DMS79 treated with DMSO at 0.1 percent for 48 hours (cell line): ENCODE measurements at regions not wholly inside any gene's neighbourhood (a gene's known extent, or its start where the extent isn't known, plus 50 kb on each side); places are given as distances from the start of the nearest gene placed in this dataset.

Experiments
- DNase-seq: peaks from one replicate; lab custom pipeline; 2025; lab: John Stamatoyannopoulos, UW

DNA sequence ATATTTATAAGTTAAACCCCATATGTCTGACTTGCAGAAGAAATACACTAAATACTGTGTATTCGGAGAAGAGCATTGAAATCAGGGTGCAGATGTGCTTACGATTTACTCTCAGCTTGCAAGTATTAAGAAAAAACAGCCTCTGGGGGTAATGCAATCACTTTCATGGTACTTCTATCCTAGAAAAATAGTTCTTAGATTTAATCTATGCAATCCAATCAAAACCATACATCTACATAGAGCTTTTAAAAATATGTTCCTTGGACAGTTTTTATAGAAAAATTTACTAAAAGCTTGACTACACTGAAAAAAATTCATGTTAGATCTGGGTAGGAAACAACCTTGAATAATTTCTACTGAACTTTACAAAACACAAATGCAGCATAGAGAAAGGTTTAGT, 890.3 kb upstream of the ADGRL2 start:
- DNase-seq, result no peak

- no peak for DNase-seq
These were observed 891.5 kb upstream of the ADGRL2 start for GRCh38 chr1:80909172-80909784.

GRCh38 chr1:80896781-80897356, 903.9 kb upstream of the ADGRL2 start:
- DNase-seq, result no peak

GRCh38 chr1:80894921-80895320, 905.8 kb upstream of the ADGRL2 start:
- DNase-seq, result no peak

DNA sequence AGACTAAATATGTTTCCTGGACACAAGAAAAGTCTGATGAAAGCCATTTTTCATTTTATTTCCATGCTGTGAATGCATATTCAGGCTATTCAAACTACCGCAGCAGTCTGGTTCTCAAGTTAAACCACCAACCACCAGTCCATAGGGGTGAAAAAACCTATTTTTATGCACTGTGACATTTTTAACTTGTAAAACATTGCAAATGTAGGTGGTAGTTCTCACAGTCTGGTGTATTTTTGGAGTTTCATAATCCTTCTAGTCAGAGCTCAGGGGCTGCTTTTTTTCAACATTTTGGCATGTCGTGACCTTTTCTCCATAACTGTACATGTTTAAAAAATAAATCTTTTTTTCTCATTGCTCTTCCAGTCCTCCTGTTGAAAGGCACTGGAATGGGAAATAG, 907.6 kb upstream of the ADGRL2 start:
- DNase-seq, result no peak

- DNase-seq, result no peak
These were observed 908.2 kb upstream of the ADGRL2 start for GRCh38 chr1:80892539-80892938.

DNA sequence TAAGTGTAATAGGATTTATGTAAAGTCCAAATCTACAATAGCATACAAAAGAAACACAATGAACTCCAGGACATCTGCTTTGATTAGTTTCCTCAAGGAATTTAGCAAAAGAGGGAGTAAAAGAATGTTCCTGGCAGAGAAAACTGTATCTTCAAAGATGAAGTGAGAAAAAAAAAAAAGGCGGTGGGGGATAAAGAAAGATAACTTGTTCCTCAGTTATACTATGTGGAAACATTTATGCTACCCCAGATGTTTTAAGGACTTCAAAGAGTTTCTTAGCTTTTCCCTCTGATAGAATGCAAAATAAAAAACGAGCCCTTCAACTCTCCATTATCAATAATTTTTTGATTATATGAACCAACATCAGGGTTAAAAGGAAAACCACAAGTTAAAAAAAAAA, 908.9 kb upstream of the ADGRL2 start:
- no peak for DNase-seq

GRCh38 chr1:80882553-80882952, 918.2 kb upstream of the ADGRL2 start:
- DNase-seq, result no peak

DNA sequence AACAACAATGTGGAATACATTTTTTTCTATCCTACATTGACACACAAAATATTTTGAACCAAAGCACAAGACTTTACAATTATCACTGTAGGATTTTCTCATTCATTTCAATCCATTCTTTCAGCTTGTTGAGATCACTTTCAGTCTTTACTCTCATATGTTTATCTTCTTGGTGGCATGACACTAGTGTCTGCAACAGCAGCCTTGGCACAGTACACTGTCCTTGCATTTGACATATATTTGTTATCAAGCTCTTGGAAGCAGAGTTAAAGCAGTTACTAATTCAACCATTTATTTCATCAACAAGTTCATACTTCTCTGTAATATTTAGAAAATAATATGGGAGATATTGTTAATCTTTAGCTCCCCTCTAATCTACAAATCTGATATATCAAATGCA, 922.4 kb upstream of the ADGRL2 start:
- no peak for DNase-seq

GRCh38 chr1:80876035-80876434, 924.7 kb upstream of the ADGRL2 start:
- no peak for DNase-seq

GRCh38 chr1:80869299-80869698, 931.4 kb upstream of the ADGRL2 start:
- DNase-seq, result no peak

GRCh38 chr1:80847904-80848303, 952.8 kb upstream of the ADGRL2 start:
- DNase-seq, result no peak

DNA sequence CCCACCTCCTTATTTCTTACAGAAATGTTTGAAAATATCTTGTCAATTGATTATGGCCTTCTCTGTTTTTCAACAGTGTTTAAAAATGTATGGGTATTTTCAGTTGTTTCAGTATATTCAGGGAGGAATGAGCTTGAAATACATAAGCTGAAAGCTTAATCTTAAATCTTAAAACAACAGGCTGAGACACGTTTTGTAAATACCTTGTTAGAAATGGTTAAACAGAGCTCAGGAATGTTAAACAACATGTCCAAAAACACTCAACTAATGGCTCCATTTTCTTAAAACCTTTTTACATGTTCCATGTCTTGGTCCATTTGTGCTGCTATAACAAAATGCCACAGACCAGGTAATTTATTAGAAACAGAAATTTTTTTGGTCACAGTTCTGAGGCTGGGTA, 953.8 kb upstream of the ADGRL2 start:
- DNase-seq, result no peak

GRCh38 chr1:80842796-80843195, 957.9 kb upstream of the ADGRL2 start:
- DNase-seq, result no peak

DNA sequence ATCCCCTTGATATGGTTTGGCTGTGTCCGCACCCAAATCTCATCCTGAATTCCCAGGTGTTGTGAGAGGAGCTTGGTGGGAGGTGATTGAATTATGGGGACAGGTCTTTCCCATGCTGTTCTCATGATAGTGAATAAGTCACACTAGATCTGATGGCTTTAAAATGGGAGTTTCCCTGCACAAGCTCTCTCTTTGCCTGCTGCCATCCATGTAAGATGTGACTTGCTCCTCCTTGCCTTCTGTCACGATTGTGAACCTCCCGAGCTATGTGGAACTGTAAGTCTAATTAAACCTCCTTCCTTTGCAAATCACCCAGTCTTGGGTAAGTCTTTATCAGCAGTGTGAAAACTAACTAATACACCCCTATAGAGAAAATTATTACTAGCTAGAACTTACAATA, 959.5 kb upstream of the ADGRL2 start:
- no peak for DNase-seq

DNA sequence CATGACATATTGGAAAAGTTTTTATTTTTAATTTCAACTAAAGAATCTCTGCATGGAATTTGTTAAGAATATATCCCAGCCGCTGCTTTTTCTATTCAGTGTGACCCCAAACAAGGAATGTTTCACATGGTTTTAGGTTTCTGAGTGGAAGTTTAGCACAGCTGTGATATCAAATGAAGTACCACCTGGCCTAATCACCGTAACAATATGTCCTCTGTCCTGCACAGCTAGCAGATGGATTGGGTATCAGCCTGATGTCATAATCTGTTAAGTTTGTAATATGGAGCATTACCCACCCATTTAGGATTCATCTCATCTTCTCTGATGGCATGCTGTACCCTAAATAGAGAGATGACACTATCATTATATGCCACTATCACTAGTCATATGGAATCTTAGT, 963.7 kb upstream of the ADGRL2 start:
- DNase-seq, result no peak

GRCh38 chr1:80836505-80836904, 964.2 kb upstream of the ADGRL2 start:
- DNase-seq, result no peak

DNA sequence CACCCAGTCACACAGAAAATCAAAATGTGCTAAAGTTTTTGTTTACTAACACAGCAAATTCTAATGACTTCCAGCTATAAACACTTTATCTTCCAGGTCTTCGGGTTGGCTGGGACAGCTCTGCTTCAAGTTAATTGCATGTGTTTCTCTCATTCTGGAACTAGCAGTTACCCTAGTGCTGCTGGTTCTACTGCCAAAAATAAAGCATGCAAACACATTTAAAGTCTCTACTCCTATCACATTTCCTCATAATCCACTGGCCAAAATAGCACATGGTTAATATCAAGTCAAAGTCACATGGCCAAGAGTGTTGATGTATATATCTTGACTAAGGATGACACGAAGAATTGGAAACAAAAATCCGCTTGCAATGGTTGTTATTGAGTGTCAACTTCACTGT, 973.1 kb upstream of the ADGRL2 start:
- DNase-seq, result no peak

GRCh38 chr1:80825067-80825466, 975.7 kb upstream of the ADGRL2 start:
- no peak for DNase-seq

DNA sequence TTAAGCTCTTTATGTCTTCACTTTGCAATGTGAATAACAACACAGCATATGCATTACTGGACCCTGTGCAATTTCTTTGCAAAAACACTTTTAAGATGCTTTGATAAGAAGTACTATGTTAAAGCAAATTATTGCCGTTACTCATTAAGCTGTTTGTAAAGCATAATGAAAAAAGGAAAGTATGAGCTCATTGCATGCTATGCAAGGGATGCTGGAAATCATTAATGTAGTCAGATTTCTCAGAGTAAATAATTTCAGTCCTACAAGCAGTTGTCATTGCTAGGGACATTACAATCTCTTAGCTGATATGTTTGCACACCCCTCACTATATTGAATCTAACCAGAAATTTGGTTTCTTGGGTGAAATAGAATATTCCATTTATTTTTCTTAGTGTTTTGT, 982.5 kb upstream of the ADGRL2 start:
- DNase-seq, result no peak

GRCh38 chr1:80807981-80808380, 992.8 kb upstream of the ADGRL2 start:
- no peak for DNase-seq

GRCh38 chr1:80806431-80806830, 994.3 kb upstream of the ADGRL2 start:
- DNase-seq, result no peak

DNA sequence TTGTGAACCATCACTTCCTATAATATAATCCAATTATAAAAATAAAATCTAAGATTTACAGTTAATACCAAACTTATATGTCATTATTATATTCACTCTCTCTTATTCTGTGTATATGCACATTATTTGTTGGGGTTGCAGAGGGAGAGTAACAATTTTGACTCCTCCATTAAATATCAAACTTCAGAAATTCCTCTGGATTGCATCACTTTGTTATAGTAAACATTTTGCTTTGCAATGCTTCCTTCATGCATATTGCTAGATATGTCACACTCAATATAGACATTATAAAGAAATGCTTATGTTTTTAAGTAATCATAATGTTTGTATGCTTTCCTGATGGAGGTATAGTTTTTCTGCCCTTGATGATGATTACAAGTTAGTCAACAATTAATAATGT, 999.0 kb upstream of the ADGRL2 start:
- no peak for DNase-seq

GRCh38 chr1:80799457-80799856, 1001.3 kb upstream of the ADGRL2 start:
- no peak for DNase-seq
